GM18861 (cell line): ENCODE measurements at regions not wholly inside any gene's neighbourhood (a gene's known extent, or its start where the extent isn't known, plus 50 kb on each side); places are given as distances from the start of the nearest gene placed in this dataset.
"Not testable (repeated sequence)": the region's sequence is repeated elsewhere in the genome, so short reads cannot be mapped to it uniquely, and the experiment has no call there.

ENCODE experiments used
- ATAC-seq: cut with Tn5 transposase; IDR thresholded peaks from one replicate; pipeline ENCODE4 v1.9.1; 2021; ENCODE audit not compliant: unreplicated experiment

DNA sequence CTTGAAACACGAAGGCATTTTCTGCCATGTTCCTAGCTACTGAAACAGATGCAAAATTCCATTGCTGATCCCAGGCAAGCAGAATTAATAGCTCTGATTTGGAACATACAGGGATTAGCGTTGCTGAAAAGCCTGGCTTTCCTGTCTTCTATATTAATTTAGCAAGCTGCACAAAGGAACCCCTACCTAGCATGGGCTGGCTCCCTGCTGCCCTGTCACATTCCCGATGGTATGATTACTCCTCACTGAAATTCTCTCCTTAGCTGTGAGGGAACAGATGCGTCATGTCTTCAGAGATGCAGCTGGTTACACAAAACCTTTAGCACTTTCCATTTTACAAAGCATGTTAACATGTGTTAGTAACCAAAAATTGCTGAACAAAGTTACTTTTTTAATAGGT is 878.9 kb downstream of the TYW1 start:
- no peak for ATAC-seq

DNA sequence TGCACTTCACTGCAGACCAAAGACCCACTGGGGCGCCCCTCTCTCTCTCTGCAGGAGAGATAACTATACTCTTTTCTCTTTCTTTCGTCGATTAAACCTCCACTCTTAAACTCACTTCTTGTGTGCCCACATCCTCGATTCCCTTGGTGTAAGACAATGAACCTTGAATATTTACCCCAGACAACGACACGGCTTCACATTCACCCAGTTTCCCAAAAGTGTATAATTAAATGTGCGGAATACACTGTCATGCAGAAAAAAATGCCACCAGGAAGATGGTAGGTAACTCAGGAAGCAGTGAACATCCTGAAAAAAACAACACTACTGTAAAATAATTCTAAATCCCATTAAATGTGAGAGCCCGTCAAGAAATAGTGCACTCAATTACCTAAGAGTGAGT is 882.2 kb downstream of the TYW1 start:
- ATAC-seq, result no peak

DNA sequence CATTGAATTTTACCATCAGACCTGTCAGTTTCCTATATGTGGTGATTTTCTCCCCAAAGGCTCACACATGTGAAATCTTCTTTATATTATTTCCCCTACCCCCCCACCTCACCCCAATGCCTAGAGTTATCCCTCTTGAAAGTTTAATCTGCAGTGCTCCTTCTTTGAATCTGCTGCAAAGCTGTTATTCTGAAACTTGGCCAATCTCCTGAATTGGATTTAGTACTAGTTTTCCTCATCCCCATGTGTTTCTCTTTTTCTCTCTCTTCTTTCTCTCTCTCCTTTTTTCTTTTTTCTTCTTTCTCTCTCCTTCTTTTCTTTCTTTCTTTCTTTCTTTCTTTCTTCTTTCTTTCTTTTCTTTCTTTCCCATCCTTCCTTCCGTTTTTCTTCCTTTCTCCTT is 886.2 kb downstream of the TYW1 start:
- no peak for ATAC-seq

DNA sequence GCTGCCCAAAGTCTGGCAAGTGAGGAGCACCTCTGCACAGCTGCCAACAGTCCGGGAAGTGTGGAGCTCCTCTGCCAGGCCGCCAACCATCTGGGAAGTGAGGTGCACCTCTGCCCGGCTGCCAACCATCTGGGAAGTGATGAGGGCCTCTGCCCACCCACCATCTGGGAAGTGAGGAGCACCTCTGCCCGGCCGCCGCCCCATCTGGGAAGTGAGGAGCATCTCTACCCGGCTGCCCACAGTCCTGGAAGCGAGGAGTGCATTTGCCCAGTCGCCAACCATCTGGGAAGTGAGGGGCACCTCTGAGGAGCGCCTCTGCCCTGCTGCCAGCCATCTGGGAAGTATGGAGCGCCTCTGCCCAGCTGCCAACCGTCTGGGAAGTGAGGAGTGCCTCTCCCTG is 893.7 kb downstream of the TYW1 start:
- ATAC-seq, result no peak

DNA sequence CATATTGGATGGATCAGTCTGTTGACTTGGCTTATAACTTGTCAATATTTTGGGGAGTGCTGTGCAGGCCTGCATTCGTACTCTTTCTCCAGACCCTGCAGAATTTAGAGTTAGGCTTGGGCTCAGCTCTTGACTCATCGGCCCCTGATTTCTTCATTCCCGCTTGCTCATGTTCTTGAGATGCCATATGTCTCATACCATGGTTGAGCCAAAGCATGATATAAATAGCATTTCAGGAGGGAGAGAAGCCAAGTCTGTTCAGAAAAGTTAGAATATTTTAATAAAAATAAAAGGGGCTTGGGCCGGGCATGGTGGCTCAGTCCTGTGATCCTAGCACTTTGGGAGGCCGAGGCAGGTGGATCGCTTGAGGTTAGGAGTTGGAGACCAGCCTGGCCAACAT is 898.1 kb downstream of the TYW1 start:
- no peak for ATAC-seq

DNA sequence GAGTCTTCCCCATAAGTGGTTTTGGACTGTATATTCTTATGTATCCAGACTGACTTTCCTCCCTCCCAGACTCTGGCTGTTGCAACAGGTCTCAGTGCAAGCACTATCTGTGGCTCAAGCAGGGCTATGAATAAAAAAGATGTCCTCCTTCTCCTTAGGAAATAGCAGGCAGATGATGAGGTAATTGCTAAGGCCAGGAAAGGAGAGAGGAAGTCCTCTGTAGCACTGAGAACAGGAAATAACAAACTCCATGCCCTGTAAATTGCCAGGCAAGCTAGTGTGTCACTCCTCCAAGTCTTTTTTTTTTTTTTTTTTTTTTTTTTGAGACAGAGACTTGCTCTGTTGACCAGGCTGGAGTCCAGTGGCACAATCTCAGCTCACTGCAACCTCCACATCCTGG is 900.1 kb downstream of the TYW1 start:
- ATAC-seq, result no peak

DNA sequence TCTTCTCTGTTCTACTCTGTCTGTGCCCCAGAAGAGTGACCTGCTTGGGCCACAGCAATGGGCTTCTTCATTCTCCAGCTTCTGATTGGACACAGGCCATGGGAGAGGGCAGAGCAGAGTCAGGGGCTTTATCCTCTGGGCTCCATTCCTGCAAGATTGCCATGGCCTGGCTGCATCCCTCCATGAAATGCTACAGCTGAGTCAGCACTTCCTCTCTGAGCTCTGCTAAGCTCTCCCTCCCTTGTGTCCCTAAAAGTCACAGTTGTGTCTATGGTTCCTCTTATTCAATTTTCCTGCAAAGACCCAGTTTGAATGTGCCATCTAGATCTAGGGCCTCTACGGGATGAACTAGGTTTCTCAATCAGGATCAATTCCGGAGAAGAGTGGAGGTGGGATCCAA is 903.8 kb downstream of the TYW1 start:
- ATAC-seq, result no peak

DNA sequence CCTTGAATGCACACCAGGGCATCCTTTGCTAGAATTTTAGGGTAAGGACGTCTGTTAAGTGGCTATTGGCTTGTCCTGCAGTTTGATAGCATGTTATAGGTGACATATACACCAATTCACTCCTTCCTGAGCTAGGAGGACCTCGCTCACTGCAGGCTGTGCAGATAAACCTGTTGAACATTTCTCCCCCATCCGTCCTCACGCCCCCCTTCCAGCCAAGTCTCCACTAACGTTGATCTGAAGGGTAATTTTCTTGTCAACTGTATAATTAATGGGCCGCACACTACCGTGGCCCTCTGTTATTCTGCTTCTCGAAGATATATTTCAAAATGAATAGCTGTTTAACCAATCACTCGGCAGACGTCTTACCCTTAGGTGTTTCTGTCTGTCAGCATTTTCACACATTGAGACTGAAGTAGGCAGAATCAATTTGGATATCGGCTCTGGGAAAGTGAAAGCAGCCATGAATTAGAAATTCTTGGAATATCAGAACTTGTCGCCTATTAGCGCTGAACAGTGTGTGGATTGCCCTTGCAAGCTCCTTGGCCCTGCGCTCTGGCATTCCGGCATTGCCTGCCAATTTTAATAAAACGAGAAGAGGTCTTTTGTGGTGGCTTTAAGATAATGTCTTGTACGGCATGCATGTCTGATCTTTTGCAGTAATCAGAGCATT is 905.3 kb downstream of the TYW1 start:
- no peak for ATAC-seq

DNA sequence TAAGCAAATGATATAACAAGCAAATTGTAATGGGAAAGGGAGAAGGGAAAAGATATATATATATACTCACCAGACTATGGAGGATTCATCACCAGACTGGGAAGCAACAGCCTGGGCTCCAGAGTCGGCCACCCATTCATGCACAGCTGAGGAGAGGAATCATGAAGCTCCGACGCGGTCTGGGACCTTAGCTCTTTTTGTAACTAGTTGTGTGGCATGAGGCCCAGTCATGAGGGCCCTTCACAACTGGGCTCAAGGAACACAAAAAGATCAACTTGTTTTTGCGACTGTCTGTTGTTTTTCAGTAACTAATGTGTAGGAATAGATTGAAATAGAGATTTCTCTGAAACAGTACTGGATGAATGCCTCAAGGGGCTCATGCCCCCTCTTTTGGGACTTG is 911.2 kb downstream of the TYW1 start:
- ATAC-seq, result no peak

DNA sequence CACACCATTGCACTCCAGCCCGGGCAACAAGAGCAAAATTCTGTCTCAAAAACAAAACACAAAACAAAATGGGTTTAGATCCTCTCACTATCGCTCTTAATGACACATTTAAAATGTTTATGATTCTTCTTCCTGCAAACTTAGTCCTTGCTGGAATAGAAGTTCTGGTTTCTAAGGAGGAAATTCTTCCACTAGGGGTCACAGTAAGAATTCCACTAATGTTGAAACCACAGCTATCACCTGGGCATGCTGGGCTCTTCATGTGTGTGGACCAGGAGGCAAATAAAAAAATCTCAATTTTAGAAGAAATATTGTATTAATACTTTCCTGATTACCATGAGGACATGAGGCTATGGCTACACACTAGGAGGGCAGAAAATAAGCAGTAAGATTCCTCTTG is 915.8 kb downstream of the TYW1 start:
- no peak for ATAC-seq

DNA sequence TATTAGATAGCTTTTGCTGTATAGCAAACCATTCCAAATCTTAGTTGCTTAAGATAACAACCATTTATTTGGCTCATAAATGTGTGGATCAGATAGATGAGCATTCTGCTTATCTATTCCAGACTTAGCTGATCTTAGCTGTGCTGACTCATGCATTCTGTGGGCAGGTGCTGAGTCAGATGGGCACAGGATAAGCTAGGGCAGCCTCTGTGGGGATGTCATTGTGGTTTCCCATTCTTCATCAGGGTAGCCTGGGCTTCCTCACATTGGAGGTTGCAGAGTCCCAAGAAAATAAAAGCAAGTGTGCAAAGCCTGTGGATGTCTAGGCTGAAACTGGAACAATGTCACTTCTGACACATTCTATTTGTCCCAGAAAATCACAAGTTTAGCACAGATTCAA is 917.0 kb downstream of the TYW1 start:
- no peak for ATAC-seq

DNA sequence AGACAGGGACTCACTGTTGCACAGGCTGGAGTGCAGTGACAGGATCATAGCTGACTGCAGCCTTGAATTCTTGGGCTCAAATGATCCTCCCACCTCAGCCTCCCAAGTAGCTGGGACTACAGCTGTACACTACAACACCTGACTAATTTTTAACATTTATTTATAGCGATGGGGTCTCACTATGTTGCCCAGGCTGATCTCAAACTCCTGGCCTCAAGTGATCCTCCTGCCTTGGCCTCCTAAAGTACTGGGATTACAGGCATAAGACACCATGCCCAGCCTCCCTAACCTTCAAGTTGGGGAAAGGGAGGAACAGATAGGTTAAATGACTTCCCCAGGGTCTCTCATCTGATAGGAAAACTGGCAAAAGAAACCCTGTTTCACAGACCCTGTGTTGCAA is 919.5 kb downstream of the TYW1 start:
- not testable (repeated sequence) for ATAC-seq

DNA sequence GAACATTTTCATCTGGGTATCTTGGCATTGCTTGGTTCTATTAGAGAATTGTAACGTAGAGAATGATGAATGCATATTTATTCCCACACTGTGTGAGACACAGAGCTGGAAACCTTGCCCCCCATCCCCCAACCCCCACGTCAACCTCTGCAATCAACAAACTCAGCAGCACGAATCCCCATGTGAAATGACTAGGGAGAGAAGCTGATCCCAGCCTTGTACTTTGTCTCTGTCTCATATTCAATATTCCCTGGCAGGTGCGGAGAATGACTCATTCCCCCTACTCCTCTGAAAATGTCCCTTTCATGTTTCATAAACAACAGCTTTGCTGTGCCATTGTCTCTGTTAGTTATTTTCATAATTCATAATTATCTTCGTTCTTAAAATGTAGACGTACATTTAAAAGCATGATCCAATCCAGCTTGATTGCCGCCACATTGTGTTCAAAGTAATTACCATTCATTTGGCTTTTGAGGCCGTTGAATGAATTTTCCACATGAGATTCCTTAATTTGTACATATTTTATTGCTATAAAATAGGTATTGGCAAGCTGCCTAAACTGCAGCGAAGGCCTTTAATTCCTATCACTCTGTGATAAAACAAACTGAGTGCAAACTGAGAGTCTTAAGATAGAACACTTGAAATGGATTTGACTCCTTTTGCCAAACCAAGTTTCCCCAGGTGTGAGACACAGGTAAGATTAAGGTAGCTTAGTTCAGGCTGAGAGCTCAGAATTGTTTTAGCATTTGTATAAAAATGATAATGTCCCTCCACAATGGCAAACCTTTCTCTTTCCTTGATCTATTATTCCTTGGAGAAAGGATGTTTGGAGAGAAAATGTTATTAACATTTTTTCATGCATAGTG is 920.2 kb downstream of the TYW1 start:
- no peak for ATAC-seq

DNA sequence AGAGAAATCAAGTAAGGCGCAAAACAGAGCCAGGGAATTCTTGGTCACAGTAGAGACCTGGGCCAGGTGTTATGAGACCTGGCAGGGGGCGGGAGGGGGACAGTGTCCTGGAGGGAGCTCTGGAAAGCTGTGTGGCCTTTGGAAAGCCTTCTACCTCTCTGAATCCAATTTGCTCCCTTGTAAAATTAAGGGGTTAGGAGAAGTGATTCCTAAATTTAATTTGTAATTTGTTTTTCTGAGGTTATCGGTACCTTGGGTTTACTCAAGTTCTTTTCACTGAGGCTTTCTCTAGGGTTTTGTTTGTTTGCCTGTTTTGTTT is 920.8 kb downstream of the TYW1 start:
- ATAC-seq, result no peak

DNA sequence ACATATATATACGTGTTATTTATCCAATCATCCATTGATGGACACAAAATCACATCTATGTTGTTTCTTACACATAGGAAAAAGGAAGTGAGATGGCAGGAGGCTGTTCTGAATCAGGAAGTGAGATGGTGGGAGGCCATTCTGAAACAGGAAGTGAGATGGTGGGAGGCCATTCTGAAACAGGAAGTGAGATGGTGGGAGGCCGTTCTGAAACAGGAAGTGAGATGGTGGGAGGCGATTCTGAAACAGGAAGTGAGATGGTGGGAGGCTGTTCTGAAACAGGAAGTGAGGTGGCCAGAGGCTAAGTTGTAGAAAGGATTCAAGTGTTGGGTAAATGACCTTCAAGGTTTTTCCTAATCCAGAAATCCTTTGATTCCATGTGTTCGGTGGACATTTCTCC is 921.5 kb downstream of the TYW1 start:
- no peak for ATAC-seq

DNA sequence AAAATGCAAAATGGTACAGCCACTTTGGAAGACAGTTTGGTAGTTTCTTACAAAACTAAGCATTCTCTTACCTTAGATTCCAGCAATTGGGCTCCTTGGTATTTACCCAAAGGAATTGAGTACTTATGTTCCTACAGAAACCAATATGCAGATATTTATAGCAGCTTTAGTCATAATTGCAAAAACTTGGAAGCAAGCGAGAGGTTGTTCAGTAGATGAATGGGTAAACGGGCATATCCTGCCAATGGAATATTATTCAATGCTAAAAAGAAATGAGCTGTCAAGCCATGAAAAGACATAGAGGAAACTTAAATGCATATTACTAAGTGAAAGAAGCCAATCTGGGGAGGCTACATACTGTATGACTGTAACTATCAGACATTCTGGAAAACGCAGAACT is 926.7 kb downstream of the TYW1 start:
- no peak for ATAC-seq

DNA sequence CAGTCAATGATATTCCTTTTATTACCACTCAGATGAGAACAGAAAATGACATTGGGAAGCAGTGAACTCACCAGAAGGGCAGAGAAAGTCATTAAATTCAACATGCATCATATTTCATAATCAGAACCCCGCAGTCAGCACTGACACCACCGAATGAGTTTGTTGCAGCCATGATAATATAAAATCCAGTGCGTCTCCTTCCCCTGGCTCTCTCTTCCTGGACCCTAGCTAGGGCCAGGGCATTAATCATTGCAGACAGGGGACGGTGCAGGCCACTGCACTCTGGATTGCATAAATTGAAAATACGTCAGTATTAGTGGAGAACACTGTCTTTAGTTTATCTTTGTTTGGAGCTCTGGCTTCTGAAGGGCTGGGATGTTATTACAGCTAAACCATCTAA is 931.5 kb downstream of the TYW1 start:
- no peak for ATAC-seq

DNA sequence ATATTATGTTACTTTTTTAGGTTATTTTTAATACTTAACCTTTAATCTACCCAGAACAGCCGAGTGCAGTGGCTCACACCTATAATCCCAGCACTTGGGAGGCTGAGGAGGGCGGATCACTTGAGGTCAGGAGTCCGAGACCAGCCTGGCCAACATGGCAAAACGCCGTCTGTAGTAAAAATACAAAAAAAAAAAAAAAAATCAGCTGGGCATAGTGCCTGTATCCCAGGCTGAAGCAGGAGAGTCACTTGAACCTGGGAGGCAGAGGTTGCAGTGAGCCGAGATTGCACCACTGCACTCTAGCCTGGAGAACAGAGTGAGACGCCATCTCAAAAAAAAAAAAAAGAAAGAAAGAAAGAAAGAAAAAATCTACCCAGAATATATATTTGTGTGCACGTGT is 939.8 kb downstream of the TYW1 start:
- not testable (repeated sequence) for ATAC-seq

DNA sequence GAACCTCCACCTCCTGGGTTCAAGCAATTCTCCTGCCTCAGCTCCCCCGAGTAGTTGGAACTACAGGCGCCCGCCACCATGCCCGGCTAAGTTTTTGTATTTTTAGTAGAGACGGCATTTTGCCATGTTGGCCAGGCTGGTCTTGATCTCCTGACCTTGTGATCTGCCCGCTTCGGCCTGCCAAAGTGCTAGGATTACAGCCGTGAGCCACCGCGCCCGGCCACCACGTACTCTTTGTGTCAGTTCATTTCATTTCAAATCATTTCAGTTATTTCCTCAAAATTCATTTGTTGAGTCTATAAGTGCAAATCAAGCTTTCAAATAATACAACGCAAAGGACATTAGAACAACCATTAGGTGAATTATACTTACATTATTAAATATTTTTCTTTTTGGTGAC is 943.8 kb downstream of the TYW1 start:
- ATAC-seq, result no peak

DNA sequence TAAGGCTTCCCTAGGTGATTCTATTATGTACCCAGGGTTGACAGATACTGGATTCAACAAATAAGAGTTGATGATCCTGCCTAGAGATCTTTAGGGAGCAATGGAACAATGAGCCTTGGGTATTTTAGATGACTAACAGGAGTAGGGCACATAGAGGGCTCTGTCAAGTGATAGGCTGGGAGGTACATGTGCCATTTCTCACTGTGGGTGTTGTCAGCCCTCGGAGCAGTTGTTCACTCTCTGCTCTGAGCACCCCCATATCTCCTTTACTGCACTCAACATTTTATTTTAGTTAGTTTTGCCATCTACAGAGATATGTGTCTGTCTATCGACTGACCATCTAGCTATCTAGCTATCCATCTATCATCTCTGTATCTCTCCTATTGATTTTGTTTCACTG is 950.6 kb downstream of the TYW1 start:
- no peak for ATAC-seq

DNA sequence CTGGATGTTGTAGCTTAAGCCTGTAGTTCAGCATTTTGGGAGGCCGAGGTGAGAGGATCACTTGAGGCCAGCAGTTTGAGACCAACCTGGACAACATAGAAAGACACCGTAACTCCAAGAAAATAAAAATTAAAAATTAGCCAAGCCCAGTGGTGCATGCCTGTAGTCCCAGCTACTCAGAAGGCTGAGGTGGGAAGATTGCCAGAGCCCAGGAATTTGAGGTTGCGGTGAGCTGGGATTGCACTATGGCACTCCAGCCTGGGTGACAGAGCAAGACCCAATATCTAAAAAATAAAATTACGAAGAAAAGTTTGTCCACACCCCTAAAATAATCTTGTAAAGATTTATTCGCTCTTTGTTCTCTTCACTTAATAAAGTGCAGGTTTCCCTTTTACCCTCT is 951.0 kb downstream of the TYW1 start:
- ATAC-seq, result no peak

DNA sequence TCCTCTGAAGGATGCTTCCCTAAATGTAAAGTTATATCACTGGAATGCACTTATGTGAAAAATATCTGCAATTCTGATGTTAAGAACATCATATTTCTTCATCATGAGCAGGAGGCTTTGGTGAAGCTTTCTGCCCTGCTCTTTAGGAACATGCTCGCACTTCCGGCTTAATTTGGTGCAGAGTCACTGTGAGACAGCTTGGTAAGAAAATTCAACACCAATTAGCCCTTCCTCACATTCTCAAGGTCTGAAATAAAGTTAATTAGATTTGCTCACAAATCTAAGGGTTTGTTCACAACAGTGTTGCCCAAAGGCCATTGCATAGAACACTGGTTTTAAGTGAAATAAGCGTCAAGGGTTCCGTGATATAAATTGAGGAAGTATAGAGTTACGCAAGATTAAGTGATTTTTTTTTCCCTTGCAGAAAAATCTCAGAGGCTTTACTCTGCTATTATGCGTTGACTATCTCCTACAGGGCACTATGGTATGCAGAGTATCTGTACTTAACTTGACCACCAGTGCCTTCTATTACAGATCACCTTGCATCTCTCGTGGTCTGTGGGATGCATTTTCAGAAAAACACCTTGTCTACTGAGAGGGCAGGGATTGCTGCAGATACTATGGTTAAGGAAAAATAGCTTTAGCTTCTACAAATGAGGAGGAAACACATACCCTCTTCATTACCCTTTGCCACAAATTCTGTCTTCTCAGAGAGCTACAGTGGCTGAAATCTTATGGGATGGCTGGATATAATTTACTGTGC is 953.9 kb downstream of the TYW1 start:
- no peak for ATAC-seq
